ENCODE measurements at regions not wholly inside any gene's neighbourhood (a gene's known extent, or its start where the extent isn't known, plus 50 kb on each side); places are given as distances from the start of the nearest gene placed in this dataset.
"Not testable (repeated sequence)": the region's sequence is repeated elsewhere in the genome, so short reads cannot be mapped to it uniquely, and the experiment has no call there.

- no peak for DNase-seq (ENCODE audit: low read depth, low spot score)
Observed at GRCh38 chr6:169144356-169144755, 109.3 kb downstream of the THBS2 start.

- no peak for DNase-seq (ENCODE audit: low read depth, low spot score)
Observed at GRCh38 chr6:169142538-169142844, 111.2 kb downstream of the THBS2 start.

DNA sequence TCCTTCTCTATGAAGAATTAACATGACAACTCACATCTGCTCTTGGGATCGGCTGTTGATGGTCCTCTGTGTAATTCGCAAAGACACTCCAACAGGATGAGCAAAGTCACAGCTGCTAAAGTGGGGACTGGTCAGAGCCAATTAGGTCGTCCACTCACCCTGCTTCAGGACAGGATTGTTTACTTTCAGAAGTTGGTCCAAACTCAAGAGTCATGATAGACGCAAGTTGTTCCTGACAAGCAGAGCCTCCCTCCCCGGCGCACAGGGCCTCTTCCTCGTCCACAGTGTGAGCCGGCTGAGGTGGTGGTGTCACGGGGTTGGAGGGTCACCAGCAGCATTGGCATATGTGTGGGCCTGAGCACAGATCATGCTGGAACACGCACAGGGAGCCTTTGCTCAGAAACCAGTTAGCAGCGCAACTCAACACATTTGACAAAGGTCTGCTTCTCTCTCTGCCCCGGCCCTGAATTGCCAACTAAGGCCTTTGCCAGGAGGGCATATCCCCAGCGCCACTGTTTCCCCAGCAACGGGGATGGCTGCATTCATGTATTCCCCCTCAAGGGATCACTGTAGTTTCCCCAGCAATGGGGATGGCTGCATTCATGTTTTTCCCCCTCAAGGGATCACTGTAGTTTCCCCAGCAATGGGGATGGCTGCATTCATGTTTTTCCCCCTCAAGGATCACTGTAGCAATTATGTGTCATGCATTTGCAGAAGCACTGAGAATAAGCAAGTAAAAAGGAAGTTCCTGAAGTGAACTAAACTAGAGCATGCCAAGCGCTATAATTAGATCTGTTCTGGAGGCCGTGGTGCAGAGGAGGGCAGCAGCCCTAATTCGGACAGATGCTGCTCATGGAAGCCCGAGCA lies 111.7 kb downstream of the THBS2 start:
- DNase-seq (ENCODE audit: low read depth, low spot score) = no peak

DNA sequence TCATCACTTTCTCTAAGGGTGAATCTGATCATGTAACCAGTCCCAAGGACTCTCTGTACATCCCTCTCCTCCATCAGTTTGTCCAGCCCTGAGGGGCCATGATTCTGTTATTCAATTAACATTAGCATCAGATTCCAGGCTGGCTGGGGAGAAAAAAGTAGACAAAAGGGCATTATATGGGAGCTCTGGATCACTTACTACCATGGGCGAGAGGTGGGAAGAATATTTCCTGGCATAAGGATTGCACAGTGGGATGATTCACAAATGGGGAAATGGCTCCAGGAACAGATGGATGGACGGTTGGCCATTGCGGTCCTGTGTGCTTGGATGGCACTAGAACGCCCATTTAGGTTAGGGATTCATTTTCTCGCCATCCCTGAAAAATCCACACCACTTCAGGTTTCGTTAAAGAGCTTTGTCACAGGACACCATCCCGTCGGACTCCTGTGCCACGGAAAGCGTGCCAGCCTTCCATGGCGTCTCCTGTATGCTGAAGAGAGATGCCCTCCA lies 112.6 kb downstream of the THBS2 start:
- DNase-seq (ENCODE audit: low read depth, low spot score) = no peak

GRCh38 chr6:169139179-169139971 lies 114.3 kb downstream of the THBS2 start:
- DNase-seq (ENCODE audit: low read depth, low spot score) = no peak

DNA sequence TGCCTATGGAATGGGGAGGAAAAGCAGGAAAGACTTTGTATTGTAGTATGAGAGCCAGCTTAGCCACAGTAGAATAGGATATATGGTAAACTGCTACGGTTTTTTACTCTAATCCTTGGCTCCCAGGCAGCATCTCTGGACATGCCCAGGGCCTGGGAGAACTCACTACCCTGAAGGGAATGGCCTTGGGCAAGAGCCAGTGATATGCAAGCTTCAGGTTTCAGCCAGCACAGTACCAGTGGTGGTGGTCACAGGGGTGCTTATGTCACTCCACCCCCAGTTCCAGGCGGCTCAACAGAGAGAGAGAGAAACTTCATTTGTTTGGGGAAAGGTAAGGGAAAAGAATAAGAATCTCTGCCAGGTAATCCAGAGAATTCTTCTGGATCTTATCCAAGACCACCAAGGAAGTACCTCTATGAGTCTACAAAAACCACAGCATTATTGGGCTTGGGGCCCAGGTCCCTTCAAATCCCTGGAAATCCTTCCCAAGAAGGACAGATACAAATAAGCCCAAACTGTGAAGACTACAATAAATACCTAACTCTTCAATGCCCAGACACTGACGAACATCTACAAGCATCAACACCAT lies 121.2 kb downstream of the THBS2 start:
- no peak for DNase-seq (ENCODE audit: low read depth, low spot score)

DNA sequence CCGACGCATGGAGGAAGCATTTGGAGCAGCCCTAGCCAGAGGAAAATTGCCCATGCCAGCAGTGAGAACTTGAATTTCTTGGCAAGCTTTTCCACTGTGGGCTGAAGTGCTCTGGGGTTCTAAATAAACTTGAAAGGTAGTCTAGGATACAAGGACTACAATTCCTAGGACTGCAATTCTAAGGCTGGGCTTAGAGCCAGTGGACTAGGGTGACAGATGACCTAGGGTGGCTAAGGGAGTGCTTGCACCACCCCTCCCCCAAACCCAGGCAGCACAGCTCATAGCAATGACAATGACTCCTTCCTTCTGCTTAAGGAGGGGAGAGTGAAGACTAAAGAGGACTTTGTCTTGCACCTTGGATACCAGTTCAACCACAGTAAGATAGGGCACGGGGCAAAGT lies 122.3 kb downstream of the THBS2 start:
- no peak for DNase-seq (ENCODE audit: low read depth, low spot score)

DNA sequence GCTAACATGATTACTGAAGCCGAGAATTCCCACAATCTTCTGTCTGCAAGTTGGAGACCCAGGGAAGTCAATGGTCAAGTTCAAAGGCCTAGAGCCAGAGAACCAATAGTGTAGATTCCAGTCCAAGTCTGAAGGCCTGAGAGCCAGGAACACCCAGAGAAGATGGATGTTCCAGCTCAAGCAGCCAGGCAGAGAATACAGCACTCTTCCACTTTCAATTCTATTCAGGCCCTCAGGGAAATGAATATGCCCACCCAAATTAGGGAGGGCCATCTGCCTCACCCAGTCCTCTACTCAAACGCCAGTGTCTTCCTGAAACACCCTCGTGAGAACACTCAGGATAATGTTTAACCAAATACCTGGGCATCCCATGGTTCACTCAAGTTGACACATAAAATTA lies 123.5 kb downstream of the THBS2 start:
- DNase-seq (ENCODE audit: low read depth, low spot score) = no peak

DNA sequence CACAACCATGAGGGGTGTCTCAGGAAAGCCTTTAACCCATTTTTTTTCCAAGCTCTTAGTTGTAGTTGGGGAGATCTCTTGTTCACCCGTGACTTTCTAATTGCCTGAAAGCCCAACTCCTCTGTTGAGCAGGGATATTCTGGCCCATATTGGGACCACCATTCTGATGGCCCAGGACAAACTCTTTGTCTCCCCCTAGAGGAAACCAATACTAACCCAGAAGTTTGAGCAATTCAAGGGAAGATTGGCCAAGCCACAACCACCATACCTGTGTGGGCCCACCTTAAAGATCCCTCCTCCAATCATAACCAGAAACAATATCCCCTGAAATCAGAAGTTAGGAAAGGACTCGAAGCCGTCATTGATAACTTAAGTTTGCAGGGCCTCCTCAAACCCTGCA lies 132.6 kb downstream of the THBS2 start:
- no peak for DNase-seq (ENCODE audit: low read depth, low spot score)

DNA sequence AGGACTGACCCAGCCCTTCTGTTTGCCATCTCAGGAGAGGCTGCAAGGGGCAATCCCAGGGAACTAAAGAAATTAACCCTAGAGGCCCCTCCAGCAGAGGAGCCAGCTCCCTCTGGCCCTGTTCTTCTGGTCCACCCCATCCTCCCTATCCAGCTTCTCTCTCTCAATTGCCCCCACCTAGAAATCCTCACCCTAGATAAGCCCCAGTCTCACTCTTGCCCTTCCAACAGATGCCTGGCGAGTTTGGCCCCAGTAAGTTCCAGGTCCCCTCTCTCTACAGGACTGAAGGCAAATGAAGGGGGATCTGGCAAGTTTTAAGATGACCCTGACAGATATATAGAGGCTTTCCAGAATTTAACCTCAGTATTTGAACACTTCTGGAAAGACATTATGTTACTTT lies 134.0 kb downstream of the THBS2 start:
- no peak for DNase-seq (ENCODE audit: low read depth, low spot score)

DNA sequence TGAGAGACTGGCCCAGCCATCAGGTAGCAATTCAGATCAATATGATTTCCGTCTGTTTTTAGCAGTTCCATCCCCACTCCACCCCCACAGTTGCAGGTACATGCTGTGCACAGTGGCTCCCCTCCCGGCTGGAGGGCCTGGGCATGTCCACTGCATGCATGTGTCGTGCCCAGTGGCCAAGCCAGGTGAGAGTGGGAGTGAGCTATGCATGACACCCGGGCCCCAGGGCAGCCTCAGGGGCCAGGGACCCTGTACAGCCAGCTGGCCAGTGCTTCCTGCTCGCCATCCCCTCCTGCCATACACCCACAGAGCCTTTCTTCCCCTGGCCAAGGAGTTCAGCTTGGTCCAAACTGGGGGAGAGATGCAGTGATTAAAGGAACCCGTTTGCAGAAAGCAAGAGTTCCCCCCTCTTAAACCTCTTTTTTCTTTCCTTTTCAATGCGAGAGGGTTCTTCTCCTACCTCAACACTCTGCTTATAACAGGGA lies 135.3 kb downstream of the THBS2 start:
- no peak for DNase-seq (ENCODE audit: low read depth, low spot score)

DNA sequence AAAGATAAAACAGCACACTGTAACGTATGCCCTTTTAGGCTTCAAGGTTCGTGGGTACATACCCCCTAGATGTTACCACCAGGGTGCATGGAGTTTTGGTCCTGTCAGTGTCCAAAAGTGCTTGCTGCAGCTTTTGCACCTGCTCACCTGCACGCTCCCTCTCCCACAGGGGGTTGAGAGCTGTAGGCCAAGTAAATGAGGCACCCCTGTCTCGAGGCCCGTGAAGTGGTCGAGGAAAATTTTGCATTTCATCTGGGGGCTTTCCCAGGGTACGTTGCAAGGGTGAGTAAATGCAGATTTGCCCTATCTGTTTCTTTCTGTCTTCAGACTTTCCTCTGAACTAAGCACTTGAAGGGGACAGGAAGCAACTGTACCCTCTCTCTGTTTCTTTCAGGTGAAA lies 136.0 kb downstream of the THBS2 start:
- no peak for DNase-seq (ENCODE audit: low read depth, low spot score)

GRCh38 chr6:169115632-169116031 lies 138.0 kb downstream of the THBS2 start:
- no peak for DNase-seq (ENCODE audit: low read depth, low spot score)

- not testable (repeated sequence) for DNase-seq (ENCODE audit: low read depth, low spot score)
Observed at GRCh38 chr6:169114632-169115031, 139.0 kb downstream of the THBS2 start.

GRCh38 chr6:169112483-169113320 lies 140.9 kb downstream of the THBS2 start:
- DNase-seq (ENCODE audit: low read depth, low spot score) = no peak

GRCh38 chr6:169111203-169111602 lies 142.4 kb downstream of the THBS2 start:
- no peak for DNase-seq (ENCODE audit: low read depth, low spot score)

- no peak for DNase-seq (ENCODE audit: low read depth, low spot score)
Observed at GRCh38 chr6:169109411-169110220, 144.0 kb downstream of the THBS2 start.

- DNase-seq (ENCODE audit: low read depth, low spot score) = no peak
Observed at GRCh38 chr6:169108753-169109152, 144.9 kb downstream of the THBS2 start.

GRCh38 chr6:169106176-169106575 lies 147.5 kb downstream of the THBS2 start:
- no peak for DNase-seq (ENCODE audit: low read depth, low spot score)

- DNase-seq (ENCODE audit: low read depth, low spot score) = no peak
Observed at GRCh38 chr6:169101981-169102380, 151.7 kb downstream of the THBS2 start.
